DMS153 treated with DMSO at 0.1 percent for 48 hours (cell line): ENCODE measurements at regions not wholly inside any gene's neighbourhood (a gene's known extent, or its start where the extent isn't known, plus 50 kb on each side); places are given as distances from the start of the nearest gene placed in this dataset.
"Not testable (repeated sequence)": the region's sequence is repeated elsewhere in the genome, so short reads cannot be mapped to it uniquely, and the experiment has no call there.

Source experiments
- DNase-seq: peaks from one replicate; lab custom pipeline; 2025; ENCODE audit not compliant: unreplicated experiment; lab: John Stamatoyannopoulos, UW

GRCh38 chr9:3660936-3661335 lies 135.1 kb upstream of the RFX3 start:
- DNase-seq, result no peak

GRCh38 chr9:3659647-3660046 lies 133.8 kb upstream of the RFX3 start:
- DNase-seq, result no peak

GRCh38 chr9:3658964-3659363 lies 133.2 kb upstream of the RFX3 start:
- DNase-seq, result no peak

- DNase-seq, result no peak
Measured at GRCh38 chr9:3656224-3656623, 130.4 kb upstream of the RFX3 start.

GRCh38 chr9:3650994-3651622 lies 125.3 kb upstream of the RFX3 start:
- DNase-seq, result no peak

- DNase-seq, result no peak
Measured at GRCh38 chr9:3648722-3649246, 123.0 kb upstream of the RFX3 start.

GRCh38 chr9:3648266-3648665 lies 122.5 kb upstream of the RFX3 start:
- DNase-seq, result no peak

GRCh38 chr9:3647652-3648051 lies 121.9 kb upstream of the RFX3 start:
- no peak for DNase-seq

GRCh38 chr9:3646226-3646625 lies 120.4 kb upstream of the RFX3 start:
- DNase-seq, result no peak

GRCh38 chr9:3642075-3642474 lies 116.3 kb upstream of the RFX3 start:
- not testable (repeated sequence) for DNase-seq

GRCh38 chr9:3629495-3629894 lies 103.7 kb upstream of the RFX3 start:
- DNase-seq, result no peak

- DNase-seq, result no peak
Measured at GRCh38 chr9:3628239-3628638, 102.4 kb upstream of the RFX3 start.

GRCh38 chr9:3608011-3608410 lies 82.2 kb upstream of the RFX3 start:
- no peak for DNase-seq

GRCh38 chr9:3600672-3601071 lies 74.9 kb upstream of the RFX3 start:
- no peak for DNase-seq

GRCh38 chr9:3597792-3598191 lies 72.0 kb upstream of the RFX3 start:
- DNase-seq, result no peak

- no peak for DNase-seq
Measured at GRCh38 chr9:3586066-3586465, 60.3 kb upstream of the RFX3 start.

GRCh38 chr9:3585606-3586005 lies 59.8 kb upstream of the RFX3 start:
- no peak for DNase-seq

- no peak for DNase-seq
Measured at GRCh38 chr9:3578786-3579185, 53.0 kb upstream of the RFX3 start.

- DNase-seq, result no peak
Measured at GRCh38 chr9:3576328-3576727, 50.5 kb upstream of the RFX3 start.

GRCh38 chr9:3575821-3576220 lies 50.0 kb upstream of the RFX3 start:
- DNase-seq, result no peak
